Epithelial cell of esophagus (primary cell): ENCODE measurements at regions not wholly inside any gene's neighbourhood (a gene's known extent, or its start where the extent isn't known, plus 50 kb on each side); places are given as distances from the start of the nearest gene placed in this dataset.
"Not testable (repeated sequence)": the region's sequence is repeated elsewhere in the genome, so short reads cannot be mapped to it uniquely, and the experiment has no call there.

Source experiments
- DNase-seq: peaks from one replicate; pipeline ENCODE4 v3.0.0; 2010; ENCODE audit warnings: low read depth
- H3K4me3 ChIP-seq: 2 replicates; pipeline ENCODE4 v1.5.1; 2011; ENCODE audit warnings: mild to moderate bottlenecking, low read length, control low read depth
- CTCF ChIP-seq: IDR thresholded peaks from 2 replicates; pipeline ENCODE4 v1.5.1; 2011; ENCODE audit warnings: low read depth, mild to moderate bottlenecking, low read length, control low read depth, inconsistent platforms; ENCODE audit not compliant: insufficient read depth; ENCODE audit errors: missing control alignments

- H3K4me3 ChIP-seq, result no peak overlapping the region
- DNase-seq, result no peak
- TF ChIP-seq CTCF, result no peak
Measured at GRCh38 chrX:28408017-28408723, 179.1 kb upstream of the IL1RAPL1 start.

GRCh38 chrX:28398342-28398741 is 188.9 kb upstream of the IL1RAPL1 start:
- DNase-seq, result peak; percentile 35
- no peak for TF ChIP-seq CTCF
- no peak overlapping the region for H3K4me3 ChIP-seq

DNA sequence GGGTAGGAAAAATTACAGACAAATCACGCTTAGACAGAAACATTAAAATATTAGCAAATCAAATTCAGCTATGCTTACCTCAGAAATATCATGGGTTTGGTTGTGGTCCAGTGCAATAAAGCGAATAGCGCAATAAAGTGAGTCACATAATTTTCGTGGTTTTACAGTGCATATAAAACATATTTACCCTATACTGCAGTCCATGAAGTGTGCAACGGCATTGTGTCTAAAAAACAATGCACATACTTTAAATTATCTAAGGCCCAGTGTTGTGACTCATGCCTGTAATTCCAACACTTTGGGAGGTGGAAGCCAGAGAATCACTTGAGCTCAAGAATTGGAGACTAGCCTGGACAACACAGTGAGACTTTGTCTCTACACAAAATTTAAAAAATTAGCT is 195.7 kb upstream of the IL1RAPL1 start:
- no peak for TF ChIP-seq CTCF
- peak; percentile 22 for DNase-seq
- no peak overlapping the region for H3K4me3 ChIP-seq

DNA sequence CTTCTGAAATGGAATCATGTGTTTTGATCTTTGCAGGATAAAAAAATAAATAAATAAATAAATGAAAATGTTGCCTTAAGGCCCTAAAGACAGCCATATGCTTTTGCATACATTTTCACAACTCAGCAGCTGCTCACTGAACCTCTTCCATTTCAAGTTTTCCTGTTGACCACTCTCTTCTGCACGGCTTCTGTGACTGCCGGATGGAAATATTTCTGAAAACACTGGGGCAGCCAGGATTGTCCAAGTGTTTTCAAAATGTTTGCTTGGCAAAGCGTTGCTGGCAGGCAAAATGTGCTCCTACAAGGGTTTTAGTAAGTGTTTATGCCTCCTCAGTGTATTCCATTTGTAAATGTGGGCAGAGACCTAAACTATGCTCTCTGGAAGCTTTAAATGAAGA is 208.1 kb upstream of the IL1RAPL1 start:
- DNase-seq, result no peak
- no peak for TF ChIP-seq CTCF
- no peak overlapping the region for H3K4me3 ChIP-seq

DNA sequence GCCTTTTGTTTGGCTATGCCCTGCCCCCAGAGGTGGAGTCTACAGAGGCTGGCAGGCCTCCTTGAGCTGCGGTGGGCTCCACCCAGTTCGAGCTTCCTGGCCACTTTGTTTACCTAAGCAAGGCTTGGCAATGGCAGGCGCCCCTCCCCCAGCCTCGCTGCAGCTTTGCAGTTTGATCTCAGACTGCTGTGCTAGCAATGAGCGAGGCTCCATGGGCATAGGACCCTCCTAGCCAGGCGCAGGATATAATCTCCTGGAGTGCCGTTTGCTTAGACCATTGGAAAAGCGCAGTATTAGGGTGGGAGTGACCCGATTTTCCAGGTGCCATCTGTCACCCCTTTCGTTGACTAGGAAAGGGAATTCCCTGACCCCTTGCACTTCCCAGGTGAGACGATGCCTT is 219.6 kb upstream of the IL1RAPL1 start:
- DNase-seq, H3K4me3 ChIP-seq: not testable (repeated sequence)

DNA sequence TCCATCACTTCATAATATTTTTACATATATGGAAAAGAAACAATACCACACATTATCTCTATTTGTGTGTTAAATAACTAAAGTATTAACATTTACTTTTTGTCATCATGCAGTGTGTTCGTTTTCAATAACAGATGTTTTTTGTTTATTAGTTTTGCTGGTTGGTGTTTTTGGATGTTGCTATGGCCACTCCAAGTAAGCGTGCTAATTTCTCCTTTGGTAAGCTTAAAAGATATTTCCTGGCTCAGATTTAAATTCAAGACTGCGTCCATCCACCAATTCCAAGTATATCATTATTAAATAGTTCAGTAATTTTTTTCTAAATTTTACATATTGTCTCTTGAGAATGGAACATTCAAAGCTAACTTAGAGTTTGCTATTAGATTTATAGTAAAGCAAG is 235.4 kb upstream of the IL1RAPL1 start:
- H3K4me3 ChIP-seq, result no peak overlapping the region
- DNase-seq, result no peak
- no peak for TF ChIP-seq CTCF

DNA sequence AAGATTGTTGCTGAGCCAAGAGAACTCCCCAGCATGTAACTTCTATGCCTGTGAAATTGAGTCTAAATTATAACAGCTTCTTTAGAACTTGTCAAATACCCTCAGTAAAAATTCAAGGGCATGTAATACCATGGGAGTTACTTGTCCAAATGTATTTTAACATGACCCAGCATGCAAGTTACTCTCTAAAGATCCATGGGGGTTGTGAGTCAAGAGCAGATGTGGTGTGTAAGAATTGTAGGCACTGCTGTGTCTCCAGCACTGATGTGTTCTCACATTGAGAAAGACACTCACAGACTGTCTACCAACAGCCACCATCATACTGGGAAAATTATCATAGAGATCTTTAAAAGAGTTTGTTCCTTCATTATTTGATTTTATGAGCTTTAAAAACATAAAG is 237.4 kb upstream of the IL1RAPL1 start:
- no peak for TF ChIP-seq CTCF
- H3K4me3 ChIP-seq, result no peak overlapping the region
- DNase-seq, result peak; percentile 43
